Fibroblast of villous mesenchyme (primary cell): ENCODE measurements at regions not wholly inside any gene's neighbourhood (a gene's known extent, or its start where the extent isn't known, plus 50 kb on each side); places are given as distances from the start of the nearest gene placed in this dataset.
A peak's percentile ranks its signal among the peaks of the same experiment; 100 is the strongest.

Experiments
- DNase-seq: peaks from one replicate; pipeline ENCODE4 v3.0.0-alpha.2; 2010; ENCODE audit warnings: low read depth
- H3K4me3 ChIP-seq: 2 replicates; pipeline ENCODE4 v1.5.1; 2011; ENCODE audit warnings: low read depth, mild to moderate bottlenecking, low read length
- TF ChIP-seq, protein P1 (sequence below): IDR thresholded peaks from 2 replicates; pipeline ENCODE4 v1.5.1; 2012; ENCODE audit warnings: low read depth, mild to moderate bottlenecking, low read length; ENCODE audit not compliant: insufficient read depth

DNA sequence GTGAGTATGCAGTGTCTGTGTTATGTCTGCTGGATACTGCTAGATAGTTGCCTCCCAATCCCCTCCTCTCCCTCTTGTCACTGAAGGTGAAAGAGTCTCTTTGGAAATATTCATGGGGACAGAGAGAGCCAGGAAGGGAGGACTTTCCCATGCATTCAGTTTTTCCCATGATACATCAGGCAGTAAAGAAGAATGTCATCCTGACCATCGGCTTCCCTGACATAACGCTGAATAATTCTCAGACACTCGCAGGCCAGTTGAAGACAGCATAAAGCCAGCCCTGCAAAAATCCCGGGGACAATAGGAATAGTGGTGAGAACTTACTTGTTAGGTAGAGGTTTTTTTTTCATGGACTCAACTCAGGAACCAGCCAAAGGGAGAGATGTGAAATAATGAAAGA, 58.1 kb downstream of the KLF4 start:
- no peak overlapping the region for H3K4me3 ChIP-seq
- no peak for DNase-seq
- TF ChIP-seq, protein P1, sequence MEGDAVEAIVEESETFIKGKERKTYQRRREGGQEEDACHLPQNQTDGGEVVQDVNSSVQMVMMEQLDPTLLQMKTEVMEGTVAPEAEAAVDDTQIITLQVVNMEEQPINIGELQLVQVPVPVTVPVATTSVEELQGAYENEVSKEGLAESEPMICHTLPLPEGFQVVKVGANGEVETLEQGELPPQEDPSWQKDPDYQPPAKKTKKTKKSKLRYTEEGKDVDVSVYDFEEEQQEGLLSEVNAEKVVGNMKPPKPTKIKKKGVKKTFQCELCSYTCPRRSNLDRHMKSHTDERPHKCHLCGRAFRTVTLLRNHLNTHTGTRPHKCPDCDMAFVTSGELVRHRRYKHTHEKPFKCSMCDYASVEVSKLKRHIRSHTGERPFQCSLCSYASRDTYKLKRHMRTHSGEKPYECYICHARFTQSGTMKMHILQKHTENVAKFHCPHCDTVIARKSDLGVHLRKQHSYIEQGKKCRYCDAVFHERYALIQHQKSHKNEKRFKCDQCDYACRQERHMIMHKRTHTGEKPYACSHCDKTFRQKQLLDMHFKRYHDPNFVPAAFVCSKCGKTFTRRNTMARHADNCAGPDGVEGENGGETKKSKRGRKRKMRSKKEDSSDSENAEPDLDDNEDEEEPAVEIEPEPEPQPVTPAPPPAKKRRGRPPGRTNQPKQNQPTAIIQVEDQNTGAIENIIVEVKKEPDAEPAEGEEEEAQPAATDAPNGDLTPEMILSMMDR, result no peak

DNA sequence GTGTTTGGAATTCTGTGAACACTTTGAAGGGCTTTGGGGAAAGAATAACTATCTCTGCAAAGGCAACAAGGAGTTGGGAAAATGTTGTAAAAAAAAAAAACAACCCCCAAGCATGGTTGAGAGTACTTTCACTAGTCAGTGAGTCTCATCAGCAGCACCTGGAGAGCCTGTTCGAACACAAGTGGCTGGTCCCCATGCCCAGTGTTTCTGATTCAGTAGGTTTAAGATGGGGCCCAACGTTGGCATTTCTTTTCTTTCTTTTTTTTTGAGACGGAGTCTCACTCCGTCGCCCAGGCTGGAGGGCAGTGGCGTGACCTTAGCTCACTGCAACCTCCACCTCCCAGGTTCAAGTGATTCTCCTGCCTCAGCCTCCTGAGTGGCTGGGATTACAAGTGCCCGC, 59.5 kb downstream of the KLF4 start:
- no peak overlapping the region for H3K4me3 ChIP-seq
- TF ChIP-seq, protein P1, result no peak
- DNase-seq, result no peak

DNA sequence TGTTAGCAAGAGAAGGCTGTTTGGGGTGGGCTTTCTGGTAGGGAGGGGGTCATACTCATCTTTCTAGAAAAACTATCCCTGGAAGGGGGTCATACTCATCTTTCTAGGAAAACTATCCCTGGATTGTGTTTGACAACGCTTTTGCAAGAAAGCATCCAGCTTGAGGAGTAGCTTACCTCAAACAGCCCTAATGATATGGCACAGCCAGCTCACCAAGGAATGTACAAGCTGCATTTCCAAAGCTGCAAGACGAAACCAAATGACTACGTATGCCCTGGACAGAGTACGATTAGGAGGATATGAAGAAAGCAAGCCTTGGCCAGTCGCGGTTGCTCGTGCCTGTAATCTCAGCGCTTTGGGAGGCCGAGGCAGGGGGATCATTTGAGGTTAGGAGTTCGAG, 63.4 kb downstream of the KLF4 start:
- peak; percentile 19 for DNase-seq
- TF ChIP-seq, protein P1, result no peak
- no peak overlapping the region for H3K4me3 ChIP-seq

DNA sequence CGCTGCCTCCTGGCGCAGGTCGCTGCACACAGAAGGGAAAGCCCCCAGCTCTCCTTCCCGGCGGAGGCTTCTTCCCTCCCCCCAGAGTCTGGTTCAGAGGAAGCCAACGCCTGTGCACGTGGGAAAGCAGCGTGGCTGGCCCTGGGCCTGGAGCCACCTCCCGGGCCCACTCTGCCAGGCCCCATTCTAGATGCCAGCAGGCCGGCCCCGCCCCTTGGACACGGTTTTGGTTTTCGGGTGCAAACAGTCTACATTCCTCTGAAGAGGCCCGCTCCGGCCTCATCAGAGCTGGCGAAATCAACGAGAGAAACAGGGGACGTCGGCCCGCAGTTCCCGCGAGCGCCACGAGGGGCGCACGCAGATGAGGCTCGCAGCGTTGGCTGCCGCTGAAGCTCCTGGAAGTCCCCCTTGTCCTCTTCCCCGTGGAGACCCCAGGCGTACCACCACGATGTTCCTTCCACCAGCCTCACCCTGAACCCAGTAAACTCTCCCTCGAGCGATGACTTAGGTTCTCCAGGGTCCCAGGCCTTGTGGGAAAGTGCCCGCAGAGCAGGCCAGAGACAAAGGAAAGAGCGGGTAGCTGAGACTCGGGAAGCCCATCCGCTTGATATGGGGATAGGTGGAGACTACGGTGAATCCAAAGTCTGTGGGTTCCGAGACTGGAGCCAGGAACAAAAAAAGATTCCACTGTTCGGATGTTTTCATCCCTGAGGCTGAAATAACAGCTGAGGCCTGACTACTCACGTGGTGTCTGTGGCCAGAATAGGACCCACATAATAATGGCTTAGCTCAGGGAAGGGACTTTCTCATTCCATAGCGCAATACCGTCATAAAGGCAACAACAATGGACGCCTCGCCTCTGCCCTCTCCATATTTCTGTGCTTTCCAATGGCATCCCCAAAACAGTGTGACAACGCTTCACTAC, 64.2 kb downstream of the KLF4 start:
- peak; percentile 50 for DNase-seq
- TF ChIP-seq, protein P1, result peak; percentile 88
- peak overlapping the region; percentile 23 for H3K4me3 ChIP-seq

DNA sequence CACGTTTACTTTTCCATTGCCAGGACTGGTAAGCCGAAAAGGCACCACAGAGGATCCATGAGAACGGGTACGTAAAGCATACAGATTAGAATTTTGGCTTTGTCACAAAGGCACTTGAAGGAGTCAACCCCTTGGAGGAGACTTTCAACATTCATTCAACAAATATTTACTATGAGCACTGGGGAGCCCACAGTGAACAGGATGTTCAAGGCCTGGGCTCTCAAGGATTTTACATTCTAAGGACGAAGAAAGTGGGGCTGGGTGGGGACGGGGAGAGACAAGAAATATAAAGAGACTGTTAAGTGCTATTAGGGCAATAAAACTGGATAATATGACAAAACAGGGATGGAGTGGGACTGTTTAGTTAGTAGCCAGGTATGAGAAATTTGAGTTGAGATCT, 66.0 kb downstream of the KLF4 start:
- TF ChIP-seq, protein P1, result no peak
- no peak overlapping the region for H3K4me3 ChIP-seq
- DNase-seq, result no peak

DNA sequence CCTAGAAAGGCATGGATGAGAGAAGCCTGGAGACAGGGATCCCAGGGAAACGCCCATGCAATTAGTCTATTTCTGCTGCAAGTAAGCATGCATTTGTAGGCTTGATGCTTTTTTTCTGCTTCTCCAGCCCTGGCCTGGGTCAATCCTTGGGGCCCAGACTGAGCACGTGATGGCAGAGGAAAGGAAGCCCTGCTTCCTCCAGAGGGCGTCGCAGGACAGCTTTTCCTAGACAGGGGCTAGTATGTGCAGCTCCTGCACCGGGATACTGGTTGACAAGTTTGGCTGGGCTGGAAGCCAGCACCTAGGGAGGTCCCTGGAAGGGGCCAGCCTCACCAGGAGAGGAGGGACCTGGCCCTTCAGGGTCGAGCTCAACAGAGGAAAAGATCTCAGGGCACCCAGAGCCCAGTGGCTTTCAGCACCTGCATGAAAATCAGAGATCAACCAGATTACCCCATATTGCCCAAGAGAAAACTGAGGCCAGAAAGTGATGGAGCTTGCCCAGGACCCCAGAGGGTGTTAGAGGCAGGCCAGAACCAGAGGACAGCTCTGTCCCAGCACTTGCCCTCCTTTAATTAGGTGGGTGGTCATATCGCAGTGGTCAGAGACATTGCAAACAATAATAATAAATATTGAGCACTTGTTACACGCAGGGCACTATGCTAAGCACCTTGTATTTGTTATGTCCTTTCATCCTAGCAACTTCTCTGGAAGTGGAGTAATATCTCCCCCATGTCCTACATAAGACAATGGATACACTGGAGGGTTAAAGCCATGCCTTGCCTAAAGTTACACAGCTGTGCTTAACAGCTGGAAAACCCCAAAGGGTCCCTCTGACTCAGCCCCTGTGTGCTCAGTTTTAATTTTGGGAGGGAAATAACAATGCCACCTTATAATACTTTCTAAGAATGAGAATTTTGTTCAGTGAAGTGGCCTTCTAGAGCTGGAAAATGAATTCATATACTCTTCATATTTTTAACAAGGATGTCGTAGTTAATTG, 67.1 kb downstream of the KLF4 start:
- no peak overlapping the region for H3K4me3 ChIP-seq
- peak; percentile 85 for DNase-seq
- TF ChIP-seq, protein P1, result peak; percentile 91
